ENCODE measurements at regions not wholly inside any gene's neighbourhood (a gene's known extent, or its start where the extent isn't known, plus 50 kb on each side); places are given as distances from the start of the nearest gene placed in this dataset.

GRCh38 chr2:187842978-187843847, 289.0 kb upstream of the TFPI start:
- H3K4me3 ChIP-seq: no peak overlapping the region
- ATAC-seq (ENCODE audit: insufficient read depth, low FRiP score): peak; percentile 47
- 45 to 51% methylated on average over 8 of the region's 8 CpGs for WGBS, 2 donors

DNA sequence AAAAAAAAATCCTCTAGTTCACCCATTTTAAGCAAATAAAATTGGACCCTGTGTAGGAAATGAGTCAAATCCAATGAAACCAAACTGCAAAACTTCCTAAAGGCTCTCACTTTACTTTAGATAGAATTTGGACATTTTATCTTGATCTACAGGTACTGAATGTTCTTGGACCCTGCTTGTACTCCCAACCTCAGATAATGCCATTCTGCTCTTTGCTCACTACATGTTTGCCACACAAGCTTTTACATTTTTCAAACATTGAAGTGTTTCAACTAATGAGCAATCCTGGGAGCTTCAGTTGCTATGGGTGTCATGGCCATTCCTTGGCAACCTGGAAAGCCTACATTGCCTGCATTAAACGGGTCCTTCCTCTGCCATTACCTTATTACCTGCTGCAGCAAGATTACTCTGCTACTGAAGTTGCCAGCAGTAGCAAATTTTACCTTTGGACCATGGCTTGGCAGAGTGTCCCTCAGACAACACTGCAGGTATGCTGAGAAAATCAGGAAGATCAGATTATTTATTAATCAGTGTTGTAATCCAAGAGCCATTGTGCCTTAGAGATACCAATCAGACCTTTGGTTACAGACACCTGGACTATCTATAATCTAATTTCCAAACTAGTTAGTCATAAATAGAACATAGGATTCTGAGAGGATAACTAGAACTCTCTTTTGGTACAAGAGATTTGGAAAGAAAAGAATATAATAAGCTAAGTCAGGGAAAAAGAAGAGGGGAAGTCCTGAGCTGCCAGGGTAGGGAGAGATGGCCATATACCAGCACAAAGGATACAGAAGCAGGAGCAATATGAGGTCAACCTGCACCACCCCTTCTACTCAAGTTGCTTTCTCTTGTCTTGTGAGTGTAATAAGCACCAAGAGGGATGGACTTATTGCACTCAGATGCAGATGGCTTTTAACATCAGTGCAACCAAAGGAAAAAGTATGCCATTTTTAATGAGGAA, 293.3 kb upstream of the TFPI start:
- H3K9ac ChIP-seq (ENCODE audit: insufficient read depth in 1 of 2, low read length in 2 of 2): no peak overlapping the region
- no peaks in the 10 kb centered on the region for H3K36me3 ChIP-seq (ENCODE audit: control insufficient read depth in 4 of 4, insufficient read depth in 4 of 4, low read length in 4 of 4)
- H3K27me3 ChIP-seq (ENCODE audit: control insufficient read depth in 3 of 3, insufficient read depth in 3 of 3, low read length in 2 of 3): no peaks in the 10 kb centered on the region
- no peaks in the 10 kb centered on the region for H3K9me3 ChIP-seq (ENCODE audit: control insufficient read depth in 4 of 4, insufficient read depth in 3 of 4, low read length in 3 of 4)
- 84 to 92% methylated on average over 1 of the region's 1 CpG for WGBS, 2 donors
- peaks cover 0 to 20% (median 0%) of the 10 kb centered on the region in 5 donors for H3K4me1 ChIP-seq (ENCODE audit: control insufficient read depth in 5 of 5, insufficient read depth in 5 of 5, low read length in 5 of 5)
- no peak for DNase-seq
- no peak overlapping the region for H3K4me3 ChIP-seq
- TF ChIP-seq, protein P1, sequence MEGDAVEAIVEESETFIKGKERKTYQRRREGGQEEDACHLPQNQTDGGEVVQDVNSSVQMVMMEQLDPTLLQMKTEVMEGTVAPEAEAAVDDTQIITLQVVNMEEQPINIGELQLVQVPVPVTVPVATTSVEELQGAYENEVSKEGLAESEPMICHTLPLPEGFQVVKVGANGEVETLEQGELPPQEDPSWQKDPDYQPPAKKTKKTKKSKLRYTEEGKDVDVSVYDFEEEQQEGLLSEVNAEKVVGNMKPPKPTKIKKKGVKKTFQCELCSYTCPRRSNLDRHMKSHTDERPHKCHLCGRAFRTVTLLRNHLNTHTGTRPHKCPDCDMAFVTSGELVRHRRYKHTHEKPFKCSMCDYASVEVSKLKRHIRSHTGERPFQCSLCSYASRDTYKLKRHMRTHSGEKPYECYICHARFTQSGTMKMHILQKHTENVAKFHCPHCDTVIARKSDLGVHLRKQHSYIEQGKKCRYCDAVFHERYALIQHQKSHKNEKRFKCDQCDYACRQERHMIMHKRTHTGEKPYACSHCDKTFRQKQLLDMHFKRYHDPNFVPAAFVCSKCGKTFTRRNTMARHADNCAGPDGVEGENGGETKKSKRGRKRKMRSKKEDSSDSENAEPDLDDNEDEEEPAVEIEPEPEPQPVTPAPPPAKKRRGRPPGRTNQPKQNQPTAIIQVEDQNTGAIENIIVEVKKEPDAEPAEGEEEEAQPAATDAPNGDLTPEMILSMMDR (IDR thresholded peaks at IDR 0.05; ENCODE audit: control extremely low read depth, extremely low read depth): no peak
- no peak overlapping the region for H3K27ac ChIP-seq (ENCODE audit: low read depth in 1 of 2, low read length in 1 of 2)
- ATAC-seq (ENCODE audit: insufficient read depth, low FRiP score): no peak

More at GRCh38 chr2:187842978-187843847, 289.0 kb upstream of the TFPI start:
- no peak overlapping the region for H3K9ac ChIP-seq (ENCODE audit: insufficient read depth in 1 of 2, low read length in 2 of 2)
- no peaks in the 10 kb centered on the region for H3K36me3 ChIP-seq (ENCODE audit: control insufficient read depth in 4 of 4, insufficient read depth in 4 of 4, low read length in 4 of 4)
- H3K9me3 ChIP-seq (ENCODE audit: control insufficient read depth in 4 of 4, insufficient read depth in 3 of 4, low read length in 3 of 4): peaks cover 0 to 3% (median 0%) of the 10 kb centered on the region in 4 donors
- H3K27me3 ChIP-seq (ENCODE audit: control insufficient read depth in 3 of 3, insufficient read depth in 3 of 3, low read length in 2 of 3): no peaks in the 10 kb centered on the region
- TF ChIP-seq, protein P1 (IDR thresholded peaks at IDR 0.05; ENCODE audit: control extremely low read depth, extremely low read depth): peak; percentile 29
- DNase-seq: peak in 2 of 3 donors; percentile 74 to 83
- H3K27ac ChIP-seq (ENCODE audit: low read depth in 1 of 2, low read length in 1 of 2): no peak overlapping the region
- peaks cover 0 to 10% (median 0%) of the 10 kb centered on the region in 5 donors for H3K4me1 ChIP-seq (ENCODE audit: control insufficient read depth in 5 of 5, insufficient read depth in 5 of 5, low read length in 5 of 5)

DNA sequence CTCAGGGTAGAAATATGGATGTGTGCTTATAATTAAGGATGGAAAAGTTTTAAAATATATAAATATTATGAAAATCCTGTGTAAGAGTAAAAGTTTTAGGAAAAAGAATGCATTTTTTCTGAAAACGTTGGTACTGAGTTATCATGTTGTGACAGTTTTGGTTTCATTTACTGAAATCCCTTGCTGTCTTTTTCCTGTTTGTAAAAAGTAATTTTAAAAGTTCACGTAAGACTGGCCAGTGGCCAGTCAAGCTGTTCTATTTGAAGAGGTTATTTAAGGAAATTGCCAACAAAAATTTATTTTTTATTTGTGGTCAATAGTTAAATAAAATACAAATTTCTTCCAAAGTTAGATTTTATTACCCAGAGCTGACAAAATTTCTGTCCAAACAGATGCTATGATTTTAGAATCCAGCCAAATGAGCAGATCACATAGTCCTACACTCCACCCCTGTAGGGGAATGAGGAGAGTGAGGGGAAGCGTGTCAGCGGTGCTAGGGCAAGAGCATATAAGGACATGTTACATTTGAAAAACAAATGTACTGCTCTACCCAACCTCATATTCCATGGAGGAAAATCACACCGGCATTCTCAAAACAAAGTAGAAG, 297.8 kb upstream of the TFPI start:
- ATAC-seq (ENCODE audit: insufficient read depth, low FRiP score): no peak
- Histone ChIP-seq H3K9ac (ENCODE audit: insufficient read depth in 1 of 2, low read length in 2 of 2) (no peak overlapping the region), H3K4me3 (no peak overlapping the region), H3K9me3 (ENCODE audit: control insufficient read depth in 4 of 4, insufficient read depth in 3 of 4, low read length in 3 of 4) (no peaks in the 10 kb centered on the region), H3K4me1 (ENCODE audit: control insufficient read depth in 5 of 5, insufficient read depth in 5 of 5, low read length in 5 of 5) (peaks cover 0 to 20% (median 0%) of the 10 kb centered on the region in 5 donors), H3K27ac (ENCODE audit: low read depth in 1 of 2, low read length in 1 of 2) (no peak overlapping the region), H3K27me3 (ENCODE audit: control insufficient read depth in 3 of 3, insufficient read depth in 3 of 3, low read length in 2 of 3) (no peaks in the 10 kb centered on the region), H3K36me3 (ENCODE audit: control insufficient read depth in 4 of 4, insufficient read depth in 4 of 4, low read length in 4 of 4) (no peaks in the 10 kb centered on the region)
- DNase-seq: peak in 2 of 3 donors; percentile 26
- TF ChIP-seq, protein P1 (IDR thresholded peaks at IDR 0.05; ENCODE audit: control extremely low read depth, extremely low read depth): no peak
- 63 to 72% methylated on average over 5 of the region's 5 CpGs for WGBS, 2 donors

Measured in lung (tissue), 11 donors.